IgD-negative memory B cell (primary cell): ENCODE measurements at regions not wholly inside any gene's neighbourhood (a gene's known extent, or its start where the extent isn't known, plus 50 kb on each side); places are given as distances from the start of the nearest gene placed in this dataset.
"Not testable (repeated sequence)": the region's sequence is repeated elsewhere in the genome, so short reads cannot be mapped to it uniquely, and the experiment has no call there.

ENCODE experiments used
- H3K27ac Mint-ChIP-seq, 3 donors: one replicate each; pipeline ENCODE4 v1.8.0; 2020 to 2022; ENCODE audit warnings: mild to moderate bottlenecking in 3 of 3, mixed read lengths in 3 of 3, moderate library complexity in 1 of 3
- H3K27me3 Mint-ChIP-seq: one replicate; pipeline ENCODE4 v1.8.0; 2021; ENCODE audit warnings: mixed read lengths
- H3K36me3 Mint-ChIP-seq: one replicate; pipeline ENCODE4 v1.8.0; 2020; ENCODE audit warnings: mild to moderate bottlenecking, mixed read lengths
- H3K4me1 Mint-ChIP-seq, 3 donors: one replicate each; pipeline ENCODE4 v1.8.0; 2020 to 2022; ENCODE audit warnings: mixed read lengths in 3 of 3, mild to moderate bottlenecking in 1 of 3
- H3K4me3 Mint-ChIP-seq, 4 donors: one replicate each; pipeline ENCODE4 v1.8.0; 2020 to 2022; ENCODE audit warnings: mild to moderate bottlenecking in 4 of 4, mixed read lengths in 4 of 4, moderate library complexity in 3 of 4
- H3K9me3 Mint-ChIP-seq, 3 donors: one replicate each; pipeline ENCODE4 v1.8.0; 2020 to 2021; ENCODE audit warnings: mixed read lengths in 3 of 3, mild to moderate bottlenecking in 1 of 3

DNA sequence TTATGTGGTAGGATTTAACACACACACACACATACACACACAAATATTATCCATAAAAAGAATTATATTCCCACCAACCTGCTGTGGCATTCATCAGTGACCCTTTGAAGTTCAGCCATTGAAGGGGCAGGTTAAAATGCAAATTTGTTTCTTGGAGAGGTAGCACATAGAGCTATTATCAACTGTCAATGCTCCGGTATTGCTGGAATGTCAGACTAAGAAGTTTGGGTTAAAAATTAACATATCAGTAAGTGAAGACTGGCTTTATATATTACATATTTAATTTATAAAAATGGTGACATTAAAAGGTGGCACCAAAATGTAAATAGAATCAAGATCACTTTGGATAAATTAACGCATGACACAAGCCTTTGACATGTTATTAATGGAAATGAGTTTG is 207.3 kb downstream of the DAD1 start:
- Mint-ChIP-seq H3K4me1 (peaks cover 31 to 51% (median 44%) of the 10 kb centered on the region in 3 donors), H3K4me3 (peak overlapping the region in 1 of 4 donors; percentile 51), H3K36me3 (no peaks in the 10 kb centered on the region), H3K27me3 (peaks cover 3% of the 10 kb centered on the region), H3K9me3 (no peaks in the 10 kb centered on the region), H3K27ac (peak overlapping the region in 2 of 3 donors; percentile 97 to 99)

DNA sequence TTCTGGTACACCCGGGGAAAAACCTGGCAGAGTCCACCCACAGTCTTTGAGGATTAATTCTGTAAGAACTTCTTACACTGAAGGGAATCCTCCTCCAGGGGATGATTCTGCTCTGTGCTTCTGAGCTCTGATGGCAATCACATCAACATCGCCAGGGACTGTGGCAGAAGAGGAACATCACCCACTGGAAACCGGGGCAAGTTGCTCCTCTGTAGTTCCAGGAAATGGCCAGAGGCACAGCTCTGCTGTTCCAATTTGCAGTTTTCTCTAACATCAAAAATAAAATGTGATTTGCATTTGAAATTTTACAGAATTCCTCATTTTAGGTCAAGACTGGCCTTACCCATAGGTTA is 207.6 kb downstream of the DAD1 start:
- peak overlapping the region in 1 of 4 donors; percentile 6 for H3K4me3 Mint-ChIP-seq
- peaks cover 31 to 51% (median 43%) of the 10 kb centered on the region in 3 donors for H3K4me1 Mint-ChIP-seq
- H3K27ac Mint-ChIP-seq: peak overlapping the region in 1 of 3 donors; percentile 39
- H3K36me3 Mint-ChIP-seq: no peaks in the 10 kb centered on the region
- no peaks in the 10 kb centered on the region for H3K9me3 Mint-ChIP-seq
- peaks cover 3% of the 10 kb centered on the region for H3K27me3 Mint-ChIP-seq

DNA sequence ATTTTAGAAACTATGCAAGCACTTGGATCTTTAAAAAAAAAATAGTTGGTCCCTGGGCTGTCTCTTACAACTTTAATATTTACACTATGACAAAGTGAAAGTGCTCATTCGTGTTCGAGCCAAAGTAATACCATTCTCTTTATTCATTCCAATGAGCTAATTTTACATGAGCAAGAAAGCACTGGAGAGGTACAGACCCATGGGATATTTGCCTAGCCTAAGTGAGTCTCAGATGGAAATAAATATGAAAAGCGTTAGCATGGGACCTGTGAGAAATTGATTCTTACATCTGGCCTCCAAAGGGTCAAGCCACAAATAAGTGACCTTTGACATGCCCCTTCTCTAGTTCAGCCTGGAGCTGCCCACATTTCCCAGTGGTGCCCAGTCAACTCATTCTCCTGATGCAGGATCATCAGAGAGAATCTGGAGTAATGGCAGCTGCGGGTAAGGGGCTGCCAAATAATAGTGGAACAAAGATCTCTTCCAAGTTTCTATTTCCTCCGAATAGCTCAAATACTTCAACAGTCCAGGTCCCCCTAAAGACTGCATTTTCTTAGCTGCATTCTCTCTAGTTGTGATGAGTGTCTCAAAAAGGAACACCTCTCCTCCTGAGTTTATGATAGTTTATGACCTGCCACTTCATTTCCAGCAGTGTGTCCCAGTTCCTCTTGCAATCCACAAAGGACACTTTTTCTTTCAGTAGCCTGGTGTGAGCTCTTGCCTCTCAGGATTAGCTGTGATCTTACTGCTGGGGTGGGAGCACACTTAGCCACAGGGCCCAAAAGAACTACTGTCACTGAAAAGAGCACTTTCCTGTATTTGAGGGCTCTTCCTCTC is 208.2 kb downstream of the DAD1 start:
- no peaks in the 10 kb centered on the region for H3K36me3 Mint-ChIP-seq
- peak overlapping the region in 2 of 3 donors; percentile 39 to 48 for H3K27ac Mint-ChIP-seq
- peak overlapping the region in 2 of 4 donors; percentile 51 to 63 for H3K4me3 Mint-ChIP-seq
- no peaks in the 10 kb centered on the region for H3K9me3 Mint-ChIP-seq
- peaks cover 31 to 50% (median 40%) of the 10 kb centered on the region in 3 donors for H3K4me1 Mint-ChIP-seq
- H3K27me3 Mint-ChIP-seq: peaks cover 3% of the 10 kb centered on the region

DNA sequence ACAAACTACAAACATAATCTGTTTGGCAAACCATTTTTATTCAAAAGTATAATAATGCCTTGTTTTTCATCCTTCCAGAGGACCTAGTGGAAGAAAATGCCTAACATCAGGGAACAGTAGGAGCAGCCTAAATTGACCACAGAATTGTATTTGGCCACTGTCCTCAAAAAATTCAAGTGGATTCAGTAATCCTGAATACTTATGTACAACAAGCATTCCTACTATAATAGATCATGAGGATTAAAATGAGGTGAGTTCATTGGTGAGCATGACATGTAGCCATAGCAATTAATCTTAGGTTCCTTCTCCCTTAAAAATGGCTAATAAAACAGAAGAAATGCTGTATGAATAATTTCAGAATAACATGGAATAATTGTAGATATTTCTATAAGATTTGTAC is 209.3 kb downstream of the DAD1 start:
- H3K27me3 Mint-ChIP-seq: peaks cover 3% of the 10 kb centered on the region
- peaks cover 29 to 40% (median 33%) of the 10 kb centered on the region in 3 donors for H3K4me1 Mint-ChIP-seq
- H3K9me3 Mint-ChIP-seq: no peaks in the 10 kb centered on the region
- no peak overlapping the region for H3K4me3 Mint-ChIP-seq
- no peaks in the 10 kb centered on the region for H3K36me3 Mint-ChIP-seq
- no peak overlapping the region for H3K27ac Mint-ChIP-seq

DNA sequence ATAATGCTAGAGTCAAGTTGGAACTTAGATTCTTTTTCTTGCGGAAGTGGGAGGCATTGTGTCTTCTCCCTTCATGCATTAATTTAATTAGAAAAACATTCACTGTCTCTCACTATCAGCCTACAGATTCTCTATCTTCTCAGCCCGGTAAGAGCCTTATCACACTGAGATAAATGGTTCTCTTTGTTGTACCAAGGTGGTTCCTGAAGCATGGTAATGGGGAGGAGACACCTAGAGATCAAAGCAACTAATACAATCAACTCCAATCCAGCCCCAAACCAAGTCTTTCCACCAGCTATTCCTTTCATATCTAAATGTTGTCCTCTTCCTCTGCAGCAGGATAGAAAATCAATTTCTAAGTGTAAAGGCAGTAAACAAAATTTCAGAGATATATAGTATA is 210.8 kb downstream of the DAD1 start:
- Mint-ChIP-seq H3K4me1 (peaks cover 18 to 25% (median 18%) of the 10 kb centered on the region in 3 donors), H3K36me3 (no peaks in the 10 kb centered on the region), H3K27me3 (peaks cover 3% of the 10 kb centered on the region), H3K27ac (no peak overlapping the region), H3K4me3 (no peak overlapping the region), H3K9me3 (no peaks in the 10 kb centered on the region)

DNA sequence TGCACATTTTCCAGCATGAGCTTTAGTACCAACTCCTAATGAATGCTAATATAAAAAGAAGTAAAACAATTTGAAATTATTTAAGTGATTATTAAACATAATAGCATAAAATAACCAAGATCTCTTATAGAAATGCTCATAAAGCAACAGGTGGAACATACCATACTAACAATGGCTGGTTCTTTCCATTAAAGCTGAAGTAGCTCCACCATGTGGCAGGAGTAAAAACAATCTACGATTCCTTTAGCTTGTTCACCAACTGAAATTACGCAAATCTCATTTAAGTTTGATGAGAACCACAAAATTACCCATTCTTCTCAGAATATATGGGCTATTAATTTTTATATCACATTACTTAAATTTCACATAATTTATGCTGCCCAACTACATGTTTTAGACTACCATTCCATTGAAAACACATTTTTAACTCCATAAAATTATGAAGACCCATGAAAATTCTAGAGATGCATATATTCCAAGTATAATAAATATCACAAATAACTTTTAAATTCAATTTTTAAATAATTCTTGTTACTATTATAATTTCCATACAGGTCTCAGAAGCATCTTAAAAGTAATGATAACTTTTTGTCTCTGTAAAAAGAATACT is 213.6 kb downstream of the DAD1 start:
- Mint-ChIP-seq H3K36me3 (no peaks in the 10 kb centered on the region), H3K27me3 (no peaks in the 10 kb centered on the region), H3K27ac (no peak overlapping the region), H3K9me3 (no peaks in the 10 kb centered on the region), H3K4me3 (no peak overlapping the region), H3K4me1 (peaks cover 0 to 4% (median 0%) of the 10 kb centered on the region in 3 donors)

DNA sequence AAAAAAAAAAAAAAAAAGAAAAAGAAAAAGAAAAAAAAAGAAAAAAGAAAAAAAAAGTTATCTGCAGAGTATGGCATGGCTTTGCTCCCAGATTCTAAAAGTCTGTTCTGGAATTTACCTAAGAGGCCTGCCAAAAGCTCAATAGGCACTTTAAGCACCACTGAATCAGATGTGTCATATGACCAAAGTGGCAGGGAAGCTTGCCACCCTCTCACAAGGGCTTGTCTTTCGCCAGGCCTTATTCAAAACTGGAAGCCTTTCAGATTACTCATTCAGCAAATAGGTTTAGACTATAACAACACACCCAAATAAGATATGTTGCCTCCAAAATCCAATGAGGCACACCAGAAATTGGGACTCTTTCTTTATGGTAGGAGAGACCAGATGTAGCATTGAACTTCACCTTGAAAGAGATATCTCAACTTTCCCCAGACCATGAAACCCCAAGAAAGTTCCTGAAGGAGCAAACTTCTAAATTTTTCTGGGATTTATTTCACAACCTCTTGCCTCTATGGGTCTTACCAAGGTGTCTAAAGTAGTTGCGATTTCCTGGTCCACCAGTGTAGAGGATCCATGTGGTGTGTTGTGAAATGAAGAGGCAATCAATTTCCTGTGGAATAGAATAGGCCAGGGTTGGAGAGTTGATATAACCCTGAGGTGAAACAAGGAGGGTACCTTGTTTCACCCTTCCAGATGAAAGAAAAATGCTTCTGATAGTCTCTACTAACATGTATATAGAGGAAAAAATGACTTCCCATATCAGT is 218.8 kb downstream of the DAD1 start:
- H3K9me3 Mint-ChIP-seq: peaks cover 0 to 12% (median 0%) of the 10 kb centered on the region in 3 donors
- no peak overlapping the region for H3K4me3 Mint-ChIP-seq
- peaks cover 2% of the 10 kb centered on the region for H3K27me3 Mint-ChIP-seq
- H3K27ac Mint-ChIP-seq: peak overlapping the region in 1 of 3 donors; percentile 29
- peaks cover 2% of the 10 kb centered on the region for H3K36me3 Mint-ChIP-seq
- H3K4me1 Mint-ChIP-seq: no peaks in the 10 kb centered on the region

DNA sequence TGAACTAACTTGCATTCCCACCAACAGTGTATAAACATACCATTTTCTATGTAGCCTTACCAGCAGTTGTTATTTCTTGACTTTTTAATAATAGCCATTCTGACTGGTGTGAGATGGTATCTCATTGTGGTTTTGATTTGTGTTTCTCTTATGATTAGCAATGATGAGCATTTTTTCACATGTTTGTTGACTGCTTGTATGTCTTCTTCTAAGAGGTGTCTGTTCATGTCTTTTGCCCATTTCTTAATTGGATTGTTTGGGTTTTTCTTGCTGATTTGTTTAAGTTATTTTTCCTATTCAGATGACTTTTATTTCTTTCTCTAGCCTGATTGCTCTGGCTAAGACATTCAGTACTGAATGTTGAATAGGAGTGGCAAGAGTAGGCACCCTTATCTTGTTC is 230.3 kb downstream of the DAD1 start:
- Mint-ChIP-seq H3K4me3 (no peak overlapping the region), H3K27ac (no peak overlapping the region), H3K4me1 (no peaks in the 10 kb centered on the region), H3K36me3 (peaks cover 5% of the 10 kb centered on the region), H3K27me3 (peaks cover 8% of the 10 kb centered on the region), H3K9me3 (peaks cover 0 to 15% (median 12%) of the 10 kb centered on the region in 3 donors)

DNA sequence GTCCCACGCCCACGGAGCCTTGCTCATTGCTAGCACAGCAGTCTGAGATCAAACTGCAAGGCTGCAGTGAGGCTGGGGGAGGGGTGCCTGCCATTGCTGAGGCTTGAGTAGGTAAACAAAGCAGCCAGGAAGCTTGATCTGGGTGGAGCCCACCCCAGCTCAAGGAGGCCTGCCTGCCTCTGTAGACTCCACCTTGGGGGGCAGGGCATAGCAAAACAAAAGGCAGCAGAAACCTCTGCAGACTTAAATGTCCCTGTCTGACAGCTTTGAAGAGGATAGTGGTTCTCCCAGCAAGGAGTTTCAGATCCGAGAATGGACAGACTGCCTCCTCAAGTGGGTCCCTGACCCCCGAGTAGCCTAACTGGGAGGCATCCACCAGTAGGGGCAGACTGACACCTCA is 239.7 kb downstream of the DAD1 start:
- not testable (repeated sequence) for H3K4me1 Mint-ChIP-seq, H3K36me3 Mint-ChIP-seq, H3K4me3 Mint-ChIP-seq, H3K27ac Mint-ChIP-seq
- peaks cover 27% of the 10 kb centered on the region for H3K27me3 Mint-ChIP-seq
- H3K9me3 Mint-ChIP-seq: peaks cover 8 to 22% (median 14%) of the 10 kb centered on the region in 3 donors

DNA sequence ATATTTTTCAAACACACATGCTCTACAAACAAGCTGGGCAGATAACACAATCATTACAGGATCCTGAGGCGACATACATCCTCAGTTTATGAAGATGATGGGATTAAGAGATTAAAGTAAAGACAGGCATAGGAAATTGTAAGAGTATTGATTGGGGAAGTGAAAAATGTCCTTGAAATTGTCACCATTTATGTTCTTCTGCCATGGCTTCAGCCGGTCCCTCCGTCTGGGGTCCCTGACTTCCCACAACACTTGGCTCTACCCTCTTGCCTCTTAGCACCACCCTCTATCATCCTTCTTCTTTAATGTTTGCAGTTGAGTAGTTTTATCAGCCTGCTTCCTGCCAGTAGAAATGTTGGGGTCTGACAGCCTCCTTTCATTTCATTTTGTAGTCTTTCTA is 244.4 kb downstream of the DAD1 start:
- Mint-ChIP-seq H3K27me3 (peaks cover 19% of the 10 kb centered on the region), H3K27ac (no peak overlapping the region), H3K9me3 (peaks cover 4 to 26% (median 20%) of the 10 kb centered on the region in 3 donors), H3K4me1 (no peaks in the 10 kb centered on the region), H3K4me3 (no peak overlapping the region), H3K36me3 (peaks cover 1% of the 10 kb centered on the region)

DNA sequence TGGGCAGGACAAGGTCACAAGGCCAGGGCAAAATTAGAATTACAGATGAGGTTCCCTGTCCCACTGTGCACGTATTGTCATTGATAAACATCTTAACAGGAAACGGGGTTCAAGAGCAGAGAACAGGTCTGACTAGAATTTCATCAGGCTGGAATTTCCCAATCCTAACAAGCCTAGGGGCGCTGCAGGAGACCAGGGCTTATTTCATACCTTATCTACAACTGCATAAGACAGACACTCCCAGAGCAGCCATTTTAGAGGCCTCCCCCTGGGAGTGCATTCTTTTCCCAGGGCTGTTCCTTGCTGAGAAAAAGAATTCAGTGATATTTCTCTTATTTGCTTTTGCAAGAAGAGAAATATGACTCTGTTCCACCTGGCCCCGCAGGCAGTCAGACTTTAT is 244.8 kb downstream of the DAD1 start:
- not testable (repeated sequence) for H3K36me3 Mint-ChIP-seq, H3K4me1 Mint-ChIP-seq, H3K27ac Mint-ChIP-seq
- H3K9me3 Mint-ChIP-seq: peaks cover 4 to 26% (median 20%) of the 10 kb centered on the region in 3 donors
- peaks cover 19% of the 10 kb centered on the region for H3K27me3 Mint-ChIP-seq
- peak overlapping the region in 1 of 4 donors; percentile 13 for H3K4me3 Mint-ChIP-seq

DNA sequence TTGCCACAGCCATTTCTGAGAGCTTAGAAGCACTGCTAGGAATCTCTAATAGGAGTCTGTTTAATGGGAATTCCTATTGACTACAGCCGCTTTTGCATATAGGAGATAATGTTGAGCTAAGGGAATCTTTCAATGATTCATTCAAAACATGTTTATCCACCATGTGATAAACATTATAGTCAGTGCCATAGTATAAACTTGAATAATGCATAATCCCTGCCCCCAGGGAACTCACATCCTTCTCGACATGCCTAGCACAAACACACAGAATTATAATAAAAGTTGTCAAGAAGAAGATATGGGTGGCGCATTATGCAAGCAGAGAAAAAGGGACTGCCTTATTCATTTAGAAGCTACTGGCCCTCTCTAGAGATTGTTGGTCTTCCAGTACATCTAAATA is 248.0 kb downstream of the DAD1 start:
- Mint-ChIP-seq H3K36me3 (peaks cover 1% of the 10 kb centered on the region), H3K9me3 (peaks cover 4 to 26% (median 15%) of the 10 kb centered on the region in 3 donors), H3K4me1 (peaks cover 0 to 5% (median 3%) of the 10 kb centered on the region in 3 donors), H3K4me3 (no peak overlapping the region), H3K27me3 (peaks cover 7% of the 10 kb centered on the region), H3K27ac (no peak overlapping the region)

DNA sequence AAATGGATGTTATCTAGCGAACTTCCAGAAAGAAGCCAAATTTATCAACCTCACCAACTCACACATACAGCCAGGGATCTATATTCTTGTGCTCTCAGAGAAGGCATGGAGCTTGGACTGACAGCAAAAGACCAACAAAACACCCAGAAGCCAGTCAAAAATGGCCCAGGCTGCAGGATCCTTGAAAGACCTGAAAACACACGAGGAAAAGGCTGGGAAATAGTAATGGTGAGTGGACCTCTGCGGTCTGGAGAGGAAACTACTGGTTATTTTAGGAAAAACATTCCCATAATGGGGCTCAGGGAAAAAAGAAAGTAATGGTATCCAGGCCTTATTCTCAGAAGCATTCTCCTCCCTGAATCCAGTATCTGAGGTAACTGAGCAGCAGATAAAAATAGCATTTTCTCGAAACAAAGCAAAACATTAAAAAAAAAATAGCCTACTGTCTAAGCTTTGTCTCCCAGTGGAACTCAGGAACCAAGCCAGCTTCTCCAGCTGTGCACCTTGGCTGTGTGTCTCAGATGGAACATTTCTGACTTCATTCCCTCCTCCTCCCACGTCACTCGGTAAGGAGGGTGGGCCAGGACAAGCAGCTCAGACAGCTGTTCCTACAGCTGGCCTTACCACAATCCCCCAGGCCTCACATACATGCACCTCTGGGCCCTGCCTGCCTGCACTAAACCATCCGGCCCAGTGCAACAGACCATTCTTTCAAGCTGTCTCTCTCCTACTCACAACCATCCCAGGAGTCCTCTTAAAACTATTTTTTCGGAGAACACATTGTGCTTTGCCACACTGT is 249.9 kb downstream of the DAD1 start:
- Mint-ChIP-seq H3K4me1 (peaks cover 0 to 7% (median 3%) of the 10 kb centered on the region in 3 donors), H3K4me3 (no peak overlapping the region), H3K27ac (no peak overlapping the region)

DNA sequence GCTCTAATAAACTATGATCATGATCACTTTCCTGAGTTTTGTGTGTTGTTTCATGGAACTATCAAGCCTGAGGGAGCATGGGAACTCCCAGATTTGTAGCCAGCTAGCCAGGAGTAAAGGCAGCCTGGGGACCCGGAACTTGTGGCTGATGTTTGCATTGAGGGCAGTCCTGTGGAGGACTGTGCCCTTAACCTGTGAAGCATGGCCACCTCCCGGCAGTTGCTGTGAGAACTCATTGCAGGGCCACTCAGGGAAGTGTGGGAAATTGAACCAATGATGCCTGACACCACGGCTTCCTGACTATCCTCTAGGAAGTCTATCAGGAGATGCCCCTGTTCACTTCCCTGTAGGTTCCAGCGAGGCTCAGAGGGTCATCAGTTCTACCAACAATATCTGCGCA is 250.6 kb downstream of the DAD1 start:
- peaks cover 0 to 3% (median 0%) of the 10 kb centered on the region in 3 donors for H3K9me3 Mint-ChIP-seq
- peaks cover 0 to 7% (median 3%) of the 10 kb centered on the region in 3 donors for H3K4me1 Mint-ChIP-seq
- no peak overlapping the region for H3K4me3 Mint-ChIP-seq
- H3K36me3 Mint-ChIP-seq: peaks cover 1% of the 10 kb centered on the region
- no peak overlapping the region for H3K27ac Mint-ChIP-seq
- no peaks in the 10 kb centered on the region for H3K27me3 Mint-ChIP-seq

More for the DNA sequence above, 249.9 kb downstream of the DAD1 start:
- peaks cover 1% of the 10 kb centered on the region for H3K36me3 Mint-ChIP-seq
- no peaks in the 10 kb centered on the region for H3K27me3 Mint-ChIP-seq
- H3K9me3 Mint-ChIP-seq: peaks cover 0 to 11% (median 5%) of the 10 kb centered on the region in 3 donors
